H1 (cell line): ENCODE measurements at regions not wholly inside any gene's neighbourhood (a gene's known extent, or its start where the extent isn't known, plus 50 kb on each side); places are given as distances from the start of the nearest gene placed in this dataset.

Experiments
- CTCF ChIA-PET: fragments of 300-600 bp; sonication (Branson Sonifier 250); formaldehyde crosslinking; loops from one replicate; lab custom pipeline; 2021; ENCODE audit not compliant: partially characterized antibody; lab: Charles Lee
- POLR2A ChIA-PET: fragments of 300-600 bp; sonication (Branson Sonifier 250); formaldehyde crosslinking; loops from one replicate; lab custom pipeline; 2021; ENCODE audit warnings: inconsistent platforms; ENCODE audit not compliant: partially characterized antibody; lab: Charles Lee
- DNase-seq, 2 experiments: peaks; one replicate each; pipeline versions ENCODE4 v3.0.0 to v3.0.0-alpha.2; 2010 to 2022; ENCODE audit warnings: low spot score in 2 of 2, low read depth in 1 of 2, mixed read lengths in 1 of 2
- FAIRE-seq: peaks from 2 replicates; lab custom pipeline; 2011; peaks lifted over from hg19 to GRCh38; lab: Jason Lieb, UNC
- H2AFZ ChIP-seq: 2 replicates; pipeline ENCODE4 v1.8.1; 2012; ENCODE audit warnings: low read length, inconsistent platforms
- H2AK5ac ChIP-seq: 2 replicates; pipeline ENCODE4 v1.6.1; 2013; ENCODE audit warnings: low read depth, low read length
- H2BK120ac ChIP-seq: replicated peaks from 2 replicates; pipeline ENCODE3; 2013; ENCODE audit warnings: low read depth, low read length, inconsistent platforms
- H2BK12ac ChIP-seq: 2 replicates; pipeline ENCODE4 v1.6.1; 2013; ENCODE audit warnings: low read depth, low read length
- H2BK15ac ChIP-seq: 2 replicates; pipeline ENCODE4 v1.6.1; 2013; ENCODE audit warnings: low read length
- H2BK20ac ChIP-seq: 2 replicates; pipeline ENCODE4 v1.6.1; 2013; ENCODE audit warnings: low read length
- H2BK5ac ChIP-seq: 2 replicates; pipeline ENCODE4 v1.6.1; 2013; ENCODE audit warnings: low read depth, low read length
- H3K14ac ChIP-seq: 2 replicates; pipeline ENCODE4 v1.6.1; 2013; ENCODE audit warnings: inconsistent platforms; ENCODE audit not compliant: insufficient read length
- H3K18ac ChIP-seq: 2 replicates; pipeline ENCODE4 v1.6.1; 2013; ENCODE audit warnings: low read length; ENCODE audit errors: extremely low read depth
- H3K23ac ChIP-seq: 2 replicates; pipeline ENCODE4 v1.6.1; 2013; ENCODE audit warnings: inconsistent platforms; ENCODE audit not compliant: insufficient read length
- H3K23me2 ChIP-seq: 2 replicates; pipeline ENCODE4 v1.6.1; 2013; ENCODE audit warnings: low read depth, low read length
- H3K27ac ChIP-seq: 2 replicates; pipeline ENCODE4 v1.6.1; 2011; ENCODE audit warnings: low read depth, low read length, inconsistent platforms
- H3K27me3 ChIP-seq, 4 experiments: replicated peaks in 1 of 4; 1 replicate in 1 of 4; 2 replicates in 3 of 4; pipeline versions ENCODE4 v1.6.1 to v1.8.1; 2011 to 2013; ENCODE audit warnings: low read length in 3 of 4, mild to moderate bottlenecking in 3 of 4, inconsistent platforms in 2 of 4, mixed read lengths in 2 of 4, moderate library complexity in 1 of 4; ENCODE audit not compliant: control insufficient read depth in 3 of 4, insufficient read depth in 3 of 4; ENCODE audit errors: extremely low read depth in 1 of 4
- H3K36me3 ChIP-seq, 4 experiments: 2 replicates each; pipeline versions ENCODE4 v1.6.1 to v1.8.1; 2011 to 2013; ENCODE audit warnings: mild to moderate bottlenecking in 4 of 4, low read length in 3 of 4, moderate library complexity in 2 of 4, control low read depth in 1 of 4, inconsistent platforms in 1 of 4; ENCODE audit not compliant: insufficient read depth in 4 of 4, control insufficient read depth in 2 of 4
- H3K4ac ChIP-seq: replicated peaks from 2 replicates; pipeline ENCODE3; 2013; ENCODE audit warnings: low read length, low read depth, mixed read lengths, inconsistent platforms; ENCODE audit not compliant: insufficient read length
- H3K4me1 ChIP-seq, 4 experiments: replicated peaks in 1 of 4; 1 replicate in 1 of 4; 2 replicates in 3 of 4; pipeline versions ENCODE4 v1.6.1 to v1.8.1; 2011 to 2013; ENCODE audit warnings: low read length in 3 of 4, inconsistent platforms in 2 of 4, mixed read lengths in 1 of 4; ENCODE audit not compliant: insufficient read depth in 4 of 4, control insufficient read depth in 3 of 4
- H3K4me2 ChIP-seq, 2 experiments: 2 replicates each; pipeline versions ENCODE4 v1.6.1 to v1.8.1; 2011 to 2013; ENCODE audit warnings: low read depth in 2 of 2, low read length in 2 of 2, control low read depth in 1 of 2, inconsistent platforms in 1 of 2, mild to moderate bottlenecking in 1 of 2; ENCODE audit not compliant: insufficient read depth in 1 of 2
- H3K4me3 ChIP-seq, 4 experiments: fragments of 200-600, 300-600 bp in 1 of 4; sonication (generic), shearing (Covaris generic), sonication (Bioruptor Twin) in 1 of 4; 2 replicates each; pipeline versions ENCODE4 v1.5.1 to v1.8.1; 2011 to 2016; ENCODE audit warnings: low read length in 4 of 4, low read depth in 3 of 4, control low read depth in 2 of 4, inconsistent platforms in 2 of 4, mild to moderate bottlenecking in 2 of 4, mixed read lengths in 1 of 4, moderate library complexity in 1 of 4; ENCODE audit not compliant: insufficient read depth in 2 of 4; ENCODE audit errors: extremely low read depth in 1 of 4
- H3K56ac ChIP-seq: replicated peaks from 2 replicates; pipeline ENCODE3; 2013; ENCODE audit warnings: low read depth, mild to moderate bottlenecking, mixed read lengths, low read length, inconsistent platforms; ENCODE audit not compliant: insufficient read length
- H3K79me1 ChIP-seq: 2 replicates; pipeline ENCODE4 v1.6.1; 2013; ENCODE audit warnings: low read depth, low read length, control low read depth
- H3K79me2 ChIP-seq, 2 experiments: 2 replicates each; pipeline versions ENCODE4 v1.6.1 to v1.8.1; 2012 to 2013; ENCODE audit warnings: low read length in 2 of 2, mild to moderate bottlenecking in 2 of 2, inconsistent platforms in 1 of 2; ENCODE audit not compliant: insufficient read depth in 2 of 2, control insufficient read depth in 1 of 2
- H3K9ac ChIP-seq, 4 experiments: replicated peaks in 1 of 4; 1 replicate in 1 of 4; 2 replicates in 3 of 4; pipeline versions ENCODE4 v1.6.1 to v1.8.1; 2011 to 2013; ENCODE audit warnings: low read depth in 3 of 4, low read length in 3 of 4, control low read depth in 2 of 4, mild to moderate bottlenecking in 2 of 4, moderate library complexity in 2 of 4, inconsistent platforms in 1 of 4; ENCODE audit errors: extremely low read depth in 1 of 4
- H3K9me3 ChIP-seq, 2 experiments: 2 replicates each; pipeline versions ENCODE4 v1.6.1 to v1.8.1; 2012 to 2013; ENCODE audit warnings: mild to moderate bottlenecking in 2 of 2, moderate library complexity in 2 of 2, control low read depth in 1 of 2, inconsistent platforms in 1 of 2, low read depth in 1 of 2, low read length in 1 of 2, mixed read lengths in 1 of 2; ENCODE audit not compliant: insufficient read depth in 2 of 2
- H4K20me1 ChIP-seq, 2 experiments: replicated peaks in 1 of 2; 2 replicates each; pipeline versions ENCODE3 to v1.8.1; 2011 to 2013; ENCODE audit warnings: inconsistent platforms in 2 of 2, low read length in 2 of 2, mild to moderate bottlenecking in 1 of 2; ENCODE audit not compliant: insufficient read depth in 2 of 2, control insufficient read depth in 1 of 2
- H4K5ac ChIP-seq: 2 replicates; pipeline ENCODE4 v1.6.1; 2013; ENCODE audit warnings: low read length, low read depth, mixed read lengths, inconsistent platforms; ENCODE audit not compliant: insufficient read length
- H4K8ac ChIP-seq: 2 replicates; pipeline ENCODE4 v1.8.0; 2013; ENCODE audit warnings: mild to moderate bottlenecking, moderate library complexity, low read length, inconsistent platforms; ENCODE audit not compliant: insufficient read depth; ENCODE audit errors: extremely low read depth
- H4K91ac ChIP-seq: replicated peaks from 2 replicates; pipeline ENCODE3; 2013; ENCODE audit warnings: low read length, mixed read lengths, inconsistent platforms; ENCODE audit not compliant: insufficient read length
- BACH1 ChIP-seq: IDR thresholded peaks from 2 replicates; pipeline ENCODE4 v1.6.1; 2012; ENCODE audit warnings: low read length, improper control_type of control experiment
- BRCA1 ChIP-seq: IDR thresholded peaks from 2 replicates; pipeline ENCODE4 v1.6.1; 2012; ENCODE audit warnings: low read depth, low read length, improper control_type of control experiment
- CEBPB ChIP-seq: IDR thresholded peaks from 2 replicates; pipeline ENCODE4 v1.6.1; 2012; ENCODE audit warnings: low read depth, low read length
- CTBP2 ChIP-seq: IDR thresholded peaks from 2 replicates; pipeline ENCODE4 v1.7.0; 2011; ENCODE audit warnings: borderline replicate concordance, mild to moderate bottlenecking, moderate library complexity, mixed read lengths, low read length; ENCODE audit not compliant: insufficient read depth, insufficient read length
- GTF2F1 ChIP-seq: IDR thresholded peaks from 2 replicates; pipeline ENCODE4 v1.6.1; 2012; ENCODE audit warnings: low read depth, low read length, improper control_type of control experiment, borderline replicate concordance
- HDAC2 ChIP-seq, 2 experiments: fragments of 300-600 bp in 1 of 2; sonication (generic) in 1 of 2; IDR thresholded peaks; 2 replicates each; pipeline ENCODE4 v1.6.1; 2011 to 2012; ENCODE audit warnings: low read depth in 2 of 2, low read length in 2 of 2, mild to moderate bottlenecking in 2 of 2, moderate library complexity in 2 of 2, borderline replicate concordance in 1 of 2, inconsistent platforms in 1 of 2
- JUN ChIP-seq: IDR thresholded peaks from 2 replicates; pipeline ENCODE4 v1.6.1; 2011; ENCODE audit warnings: low read depth, mild to moderate bottlenecking, improper control_type of control experiment, low read length
- MAFK ChIP-seq: IDR thresholded peaks from 2 replicates; pipeline ENCODE4 v1.6.1; 2012; ENCODE audit warnings: low read depth, mild to moderate bottlenecking, improper control_type of control experiment, low read length
- NANOG ChIP-seq: IDR thresholded peaks from 2 replicates; pipeline ENCODE4 v1.6.1; 2011; ENCODE audit warnings: low read length, low read depth, mild to moderate bottlenecking, inconsistent platforms; ENCODE audit not compliant: insufficient read depth, poor library complexity, severe bottlenecking
- SIN3A ChIP-seq, 2 experiments: IDR thresholded peaks in 1 of 2; conservative IDR thresholded peaks in 1 of 2; 2 replicates each; pipeline ENCODE4 v1.6.1; 2011 to 2012; ENCODE audit warnings: low read length in 2 of 2, improper control_type of control experiment in 1 of 2, low read depth in 1 of 2, mild to moderate bottlenecking in 1 of 2
- SIRT6 ChIP-seq: IDR thresholded peaks from one replicate; pipeline ENCODE4 v1.7.1; 2012; ENCODE audit warnings: low read length, inconsistent platforms
- SP1 ChIP-seq: IDR thresholded peaks from 2 replicates; pipeline ENCODE4 v1.6.1; 2011; ENCODE audit warnings: low read depth, low read length
- SP2 ChIP-seq: IDR thresholded peaks from 2 replicates; pipeline ENCODE4 v1.6.1; 2012; ENCODE audit warnings: mild to moderate bottlenecking, low read length, inconsistent platforms
- TAF7 ChIP-seq: optimal IDR thresholded peaks from 2 replicates; pipeline ENCODE3; 2011; ENCODE audit warnings: low read depth, mild to moderate bottlenecking, inconsistent platforms, low read length, moderate library complexity, borderline replicate concordance
- WGBS, 2 experiments: shearing (Covaris generic) in 1 of 2; methylation state at CpG; one replicate each; pipeline versions ENCODE4 v1.1.6 to v1.1.7; 2013 to 2015; ENCODE audit warnings: low lambda C conversion rate in 2 of 2, mixed read lengths in 2 of 2, inconsistent platforms in 1 of 2, low coverage in 1 of 2, missing lambda C conversion rate in 1 of 2; ENCODE audit not compliant: insufficient replicate concordance in 2 of 2, insufficient coverage in 1 of 2, insufficient read length in 1 of 2; ENCODE audit errors: extremely low coverage in 1 of 2, missing lambda C conversion rate in 1 of 2; 5-methylcytosine and 5-hydroxymethylcytosine counted together

- Histone ChIP-seq H3K9ac (no peak overlapping the region), H3K79me1 (no peaks in the 10 kb centered on the region), H4K5ac (no peak overlapping the region), H3K4me2 (no peak overlapping the region), H3K4me1 (no peaks in the 10 kb centered on the region), H3K4me3 (no peak overlapping the region), H3K23me2 (no peaks in the 10 kb centered on the region), H4K91ac (no peak overlapping the region), H3K36me3 (no peaks in the 10 kb centered on the region), H3K4ac (no peak overlapping the region), H3K18ac (no peak overlapping the region), H2AFZ (no peak overlapping the region), H2BK12ac (no peak overlapping the region), H2BK20ac (no peak overlapping the region), H4K8ac (no peak overlapping the region), H3K14ac (no peak overlapping the region), H2AK5ac (no peak overlapping the region), H2BK120ac (no peak overlapping the region), H3K27ac (no peak overlapping the region), H2BK5ac (no peak overlapping the region), H3K56ac (no peak overlapping the region), H3K27me3 (no peaks in the 10 kb centered on the region), H4K20me1 (no peaks in the 10 kb centered on the region), H3K79me2 (no peaks in the 10 kb centered on the region), H3K23ac (no peak overlapping the region), H3K9me3 (no peaks in the 10 kb centered on the region), H2BK15ac (no peak overlapping the region)
- POLR2A ChIA-PET = no interaction called here
- CTCF ChIA-PET = interaction anchor here (2.1 kb wide), 1 partner anchor 27 kb away, joined by 5 read pairs; no protein-coding TSS in a partner anchor
- WGBS, 2 experiments = 95% methylated on average over 3 of the region's 3 CpGs; no CpG with 5 or more reads in 1 of the 2 experiments
- TF ChIP-seq JUN (no peak), CEBPB (no peak), CTBP2 (no peak), BRCA1 (no peak), MAFK (no peak), TAF7 (no peak), SIRT6 (no peak), HDAC2 (IDR thresholded peaks at IDR 0.05; ENCODE audit: borderline replicate concordance in 1 of 2, low read depth in 2 of 2, low read length in 2 of 2) (no peak), SP2 (no peak), SIN3A (conservative IDR thresholded peaks at IDR 0.05 in 1 of 2, IDR thresholded peaks at IDR 0.05 in 1 of 2; ENCODE audit: low read depth in 1 of 2, low read length in 2 of 2) (no peak), NANOG (no peak), SP1 (no peak), GTF2F1 (no peak), BACH1 (no peak)
- DNase-seq (no peak), FAIRE-seq (no peak)
Measured at GRCh38 chr16:79970087-79970486, 369.6 kb upstream of the MAF start.
